Left hindlimb (tissue), 1 donor: ENCODE measurements at regions not wholly inside any gene's neighbourhood (a gene's known extent, or its start where the extent isn't known, plus 50 kb on each side); places are given as distances from the start of the nearest gene placed in this dataset.

Experiments
- DNase-seq: peaks from one replicate; pipeline ENCODE4 v3.0.0-alpha.2; 2018

DNA sequence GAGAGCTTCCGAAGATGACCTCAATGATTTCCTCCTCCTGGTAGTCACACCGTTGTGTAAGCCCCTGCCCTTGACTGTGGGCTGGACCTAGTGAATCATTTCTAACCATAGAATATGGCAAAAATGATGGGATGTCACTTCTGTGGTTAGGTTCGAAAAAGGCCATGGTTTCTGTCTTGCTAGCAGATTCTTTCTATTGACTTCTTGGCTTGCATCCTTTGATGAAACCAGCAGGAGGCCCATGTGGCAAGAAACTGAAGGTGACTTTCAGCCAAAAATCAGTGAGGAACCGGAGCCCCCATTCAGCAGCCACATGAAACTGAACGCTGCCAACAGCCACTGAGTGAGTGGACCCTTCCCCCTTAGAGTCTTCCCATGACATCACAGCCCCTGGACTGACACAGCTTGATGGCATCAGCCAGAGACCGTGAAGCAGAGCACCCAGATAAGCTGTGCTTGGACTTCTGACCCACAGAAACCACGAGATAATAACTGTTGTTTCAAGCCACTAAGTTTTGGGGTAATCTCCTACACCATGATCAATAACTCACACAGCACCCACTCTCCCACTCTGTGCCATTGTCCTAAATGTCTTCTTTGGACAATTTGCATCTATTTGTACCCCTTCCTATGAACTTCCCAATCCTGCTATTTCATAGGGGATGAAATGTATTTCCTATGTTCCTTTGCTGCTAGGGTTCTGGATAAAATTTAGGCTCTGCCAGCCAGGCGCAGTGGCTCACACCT is 148.0 kb upstream of the STX18 start:
- DNase-seq: no peak

DNA sequence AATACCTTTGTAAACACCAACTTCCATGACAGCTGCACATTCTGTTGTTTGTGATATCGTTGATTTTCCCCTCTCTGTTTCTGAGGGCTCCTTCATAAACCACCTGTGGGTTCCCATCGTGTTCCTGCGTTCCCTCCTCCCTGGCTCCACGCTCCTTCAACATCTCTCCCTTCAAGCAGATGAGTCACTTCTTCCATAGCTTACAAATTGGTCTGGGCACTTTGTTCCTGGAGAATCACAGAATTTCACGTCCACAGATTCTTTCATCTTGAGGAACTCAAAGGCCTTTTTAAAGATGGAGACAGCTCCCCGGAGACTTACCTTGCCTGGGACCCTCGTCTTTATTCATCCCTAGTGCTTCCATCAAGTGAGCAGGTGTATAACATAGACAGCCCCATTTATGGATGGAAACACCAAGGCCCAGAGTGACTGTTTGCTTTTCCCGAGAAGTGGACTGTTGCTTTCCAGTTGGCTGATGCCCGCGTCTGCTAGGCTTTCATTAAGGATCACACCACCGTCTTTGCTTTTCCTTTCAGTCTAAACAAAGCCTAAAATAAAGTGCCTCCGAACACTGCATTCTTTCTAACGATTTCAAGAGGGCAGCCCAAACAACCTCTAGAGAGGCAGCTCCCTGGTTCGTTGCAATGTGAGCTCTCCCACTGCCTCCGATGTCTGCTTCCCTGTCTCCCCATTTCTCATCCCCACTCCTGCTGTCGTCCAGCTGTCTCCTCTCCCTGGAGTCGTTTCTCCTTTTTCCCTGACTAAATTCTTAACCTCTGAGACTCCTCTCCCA is 146.3 kb upstream of the STX18 start:
- no peak for DNase-seq

DNA sequence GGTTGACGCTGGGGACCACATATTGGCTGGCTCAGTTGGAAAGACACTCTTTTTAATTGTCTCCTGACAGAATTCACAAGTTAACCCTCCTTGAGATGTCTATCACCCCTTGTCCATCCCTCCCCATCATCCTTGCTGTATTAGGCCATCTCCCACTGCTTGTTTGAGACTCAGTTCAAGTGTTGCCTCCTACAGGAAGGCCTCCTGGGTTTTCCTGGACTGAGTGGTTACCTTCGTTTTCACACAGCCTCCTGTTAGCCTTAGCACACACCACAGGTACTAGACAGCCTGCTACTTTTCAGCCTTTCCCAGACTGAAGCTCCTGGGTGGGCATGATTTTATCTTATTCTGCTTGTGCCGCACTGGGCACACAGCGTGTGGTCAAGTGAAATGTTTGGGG is 145.3 kb upstream of the STX18 start:
- DNase-seq: no peak

DNA sequence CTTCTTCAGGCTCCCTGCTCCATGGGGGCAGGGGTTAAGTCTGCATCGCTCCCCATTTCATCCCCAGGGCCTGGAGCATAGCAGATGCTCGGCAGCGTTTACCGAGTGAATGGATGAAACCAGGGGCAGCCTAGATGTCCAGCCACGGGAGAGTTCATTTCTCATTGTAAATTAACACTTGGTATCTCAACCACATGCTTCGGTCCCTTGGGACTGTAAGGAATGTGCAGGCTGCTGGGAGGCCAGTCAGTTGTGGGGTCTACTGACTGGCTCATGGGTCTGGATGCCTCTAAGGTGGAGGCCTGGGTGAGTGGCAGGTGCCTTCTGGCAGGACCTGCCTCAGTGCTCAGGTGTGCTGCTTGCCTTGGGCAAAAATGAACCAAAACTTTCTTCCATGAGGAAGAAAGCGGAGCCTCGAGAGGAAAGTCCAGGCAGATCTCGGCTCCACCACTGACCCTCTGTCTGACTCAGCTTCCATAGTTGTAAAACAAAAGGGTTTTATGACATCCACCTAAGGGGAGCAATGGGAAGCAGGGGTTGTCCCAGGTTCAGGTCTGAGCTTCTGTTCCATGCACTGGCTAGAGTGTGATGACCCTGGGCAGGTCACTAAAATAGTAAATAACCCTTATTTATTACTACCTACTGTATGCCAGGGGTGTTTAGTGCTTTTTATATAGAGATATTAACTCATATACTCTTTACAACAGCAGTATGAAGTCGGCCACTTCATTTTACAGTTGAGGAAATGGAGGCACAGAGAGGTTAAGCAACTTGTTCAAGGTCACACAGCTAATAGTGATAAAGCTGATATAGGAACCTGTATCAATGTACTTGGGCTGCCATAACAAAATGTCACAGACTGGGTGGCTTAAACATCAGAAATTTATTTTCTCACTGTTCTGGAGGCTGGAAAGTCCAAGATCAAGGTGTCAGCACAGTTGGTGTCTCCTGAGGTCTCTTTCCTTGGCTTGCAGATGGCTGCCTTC is 144.3 kb upstream of the STX18 start:
- DNase-seq: no peak

DNA sequence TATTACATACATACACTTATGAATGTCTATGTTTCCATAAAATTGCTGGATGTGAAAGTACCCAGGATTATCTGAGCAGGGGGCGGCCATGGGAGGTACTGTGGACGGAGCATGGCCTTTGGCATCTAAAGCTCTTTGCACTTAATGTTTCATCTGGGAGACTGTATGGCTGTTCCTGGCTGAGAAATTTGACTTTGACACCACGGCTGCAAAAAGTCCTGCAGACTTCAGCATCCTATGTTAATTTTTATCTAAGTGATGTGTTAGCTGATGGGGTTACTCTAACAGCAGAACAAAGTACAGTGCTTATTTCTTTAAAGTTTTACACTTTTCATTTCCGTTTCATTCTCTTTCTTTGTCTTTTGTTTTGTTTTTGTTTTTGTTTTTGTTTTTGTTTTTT is 139.8 kb upstream of the STX18 start:
- DNase-seq: no peak

DNA sequence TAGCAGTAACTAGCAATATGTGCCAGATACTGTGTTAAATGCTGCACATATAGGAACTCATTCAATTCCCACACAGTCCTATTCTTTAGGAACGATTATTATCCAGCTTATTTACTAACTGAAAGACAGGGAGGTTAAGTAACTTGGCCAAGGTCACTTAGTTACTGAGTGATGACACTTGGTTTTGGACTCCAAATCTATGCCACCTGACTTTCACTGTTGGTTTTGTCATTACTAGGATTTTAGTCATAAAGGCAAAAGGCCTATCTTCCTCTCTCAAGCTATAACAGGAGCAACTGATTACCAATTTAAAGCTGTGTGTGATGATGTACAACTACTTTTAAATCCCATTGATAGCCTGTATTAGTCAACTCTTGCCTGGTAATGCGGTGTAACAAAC is 138.9 kb upstream of the STX18 start:
- DNase-seq: no peak

DNA sequence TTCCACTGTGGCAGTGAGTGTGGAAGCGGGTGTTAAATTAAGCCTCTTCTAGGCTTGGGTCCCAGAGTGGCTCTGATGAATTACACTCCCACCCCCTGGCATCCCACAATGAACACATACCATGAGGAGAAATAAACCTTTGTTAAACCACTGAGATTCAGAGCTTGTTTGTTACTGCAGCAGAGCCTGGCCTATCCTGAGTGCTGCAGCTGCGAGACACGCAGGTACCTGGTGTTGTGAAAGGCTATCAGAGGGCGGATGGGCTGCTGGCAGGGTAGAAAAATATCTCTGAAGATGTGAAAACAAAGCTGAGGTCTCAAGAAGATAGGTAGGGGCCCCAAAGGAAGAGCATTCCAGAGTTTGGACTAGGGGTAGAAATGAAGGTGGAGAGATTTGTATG is 138.4 kb upstream of the STX18 start:
- DNase-seq: no peak

DNA sequence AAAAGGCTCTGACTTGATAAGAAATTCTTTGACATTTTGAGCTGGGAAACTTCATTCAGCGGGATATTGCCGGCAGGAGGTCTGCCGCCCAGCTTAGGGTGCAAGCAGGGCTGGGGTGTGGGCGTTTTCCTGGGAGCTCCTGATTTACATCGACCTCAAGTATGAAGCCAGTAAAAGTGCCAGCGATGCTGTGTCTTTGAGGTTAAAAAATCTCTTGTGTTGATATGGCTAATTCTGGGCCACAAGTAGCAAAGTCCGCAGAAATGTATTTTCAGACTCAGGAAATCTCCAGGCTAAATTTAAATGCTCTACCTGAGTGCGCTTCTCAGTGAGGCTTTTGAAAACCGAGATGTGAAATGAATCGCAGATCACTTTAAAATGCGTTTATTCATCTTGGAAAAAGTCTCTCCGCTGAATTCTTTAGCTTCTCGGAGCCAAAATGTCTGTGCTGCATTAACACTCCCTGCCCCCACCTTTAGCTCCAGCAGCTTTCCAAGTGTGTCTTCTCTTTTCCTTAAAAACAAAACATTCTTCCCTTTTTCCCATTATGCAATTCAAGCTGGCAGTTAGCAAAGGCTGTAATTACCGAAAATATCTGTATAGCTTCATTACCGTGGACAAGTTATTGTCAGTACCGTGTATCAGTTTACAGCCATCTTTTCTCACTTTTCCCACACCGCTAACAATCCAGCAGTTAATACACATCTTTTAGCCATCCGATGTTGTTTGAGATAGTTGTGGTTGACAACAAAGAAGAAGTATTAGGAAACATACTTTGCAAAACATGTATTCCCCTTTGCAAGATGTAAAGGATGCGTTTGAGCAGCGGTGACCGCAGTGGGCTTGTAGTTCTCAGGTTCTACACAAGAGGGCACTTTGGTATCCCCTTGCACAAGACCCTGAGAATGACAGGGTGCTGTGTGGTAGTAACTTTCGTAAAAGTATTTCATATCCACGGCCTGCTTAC is 136.0 kb upstream of the STX18 start:
- DNase-seq: peak; percentile 65

DNA sequence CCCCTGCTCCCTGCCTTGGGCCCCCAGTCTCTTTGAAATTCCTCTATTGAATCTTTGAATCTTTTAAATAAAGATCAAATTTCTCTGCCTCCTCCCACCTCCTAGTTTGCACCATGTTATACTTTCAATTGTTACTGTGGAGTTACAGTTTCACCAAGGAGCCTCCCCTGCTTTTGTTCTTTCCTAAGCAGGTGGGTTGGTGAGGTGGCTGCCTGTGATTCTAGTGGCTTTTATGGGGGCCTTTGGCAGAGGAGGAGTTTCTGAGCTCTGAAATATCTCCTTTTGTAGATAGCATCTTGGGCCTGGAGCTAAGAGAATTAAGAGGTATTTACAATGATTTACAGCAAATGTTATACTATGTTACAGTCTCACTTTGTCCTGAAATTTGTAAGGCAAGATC is 133.8 kb upstream of the STX18 start:
- no peak for DNase-seq

DNA sequence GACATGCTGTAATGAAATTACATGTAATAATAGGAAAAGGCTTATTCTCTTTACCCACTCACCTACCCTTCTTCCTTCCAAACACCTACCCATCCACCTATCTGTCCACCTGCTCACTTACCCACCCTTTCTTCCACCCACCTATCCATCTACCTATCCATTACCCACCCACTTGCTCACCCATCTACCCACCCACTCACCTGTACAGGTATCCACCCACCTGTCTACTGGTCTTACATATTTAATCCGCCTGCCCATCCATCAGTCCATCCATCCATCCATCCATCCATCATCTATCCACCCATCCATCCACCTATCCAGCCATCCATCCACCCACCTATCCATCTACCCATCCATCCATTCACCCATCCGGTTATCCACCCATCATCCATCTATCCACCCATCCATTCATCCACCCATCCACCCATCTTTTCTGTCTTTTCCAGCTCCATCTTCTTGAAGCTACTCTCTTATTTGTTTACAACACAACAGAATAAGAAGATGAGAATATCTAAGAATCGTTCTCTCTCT is 133.3 kb upstream of the STX18 start:
- no peak for DNase-seq

DNA sequence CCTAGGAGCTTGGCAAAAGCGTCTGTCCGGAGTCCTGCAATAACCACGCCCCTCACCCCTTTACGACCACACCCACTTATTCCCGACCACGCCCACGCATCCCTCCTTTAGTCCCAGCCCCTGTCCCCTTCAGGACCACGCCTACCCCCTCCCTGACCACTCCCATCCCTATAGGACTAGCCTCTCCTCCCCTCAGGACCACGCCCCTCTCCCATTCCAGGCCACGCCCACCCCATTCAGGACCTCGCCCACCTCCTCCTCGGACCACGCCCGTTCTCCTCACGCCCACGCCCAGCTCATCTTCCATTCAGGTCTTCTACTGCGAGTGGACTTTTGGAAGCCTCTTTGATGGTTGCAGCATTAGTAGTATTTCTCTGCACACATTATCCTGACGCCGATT is 131.2 kb upstream of the STX18 start:
- DNase-seq: no peak

DNA sequence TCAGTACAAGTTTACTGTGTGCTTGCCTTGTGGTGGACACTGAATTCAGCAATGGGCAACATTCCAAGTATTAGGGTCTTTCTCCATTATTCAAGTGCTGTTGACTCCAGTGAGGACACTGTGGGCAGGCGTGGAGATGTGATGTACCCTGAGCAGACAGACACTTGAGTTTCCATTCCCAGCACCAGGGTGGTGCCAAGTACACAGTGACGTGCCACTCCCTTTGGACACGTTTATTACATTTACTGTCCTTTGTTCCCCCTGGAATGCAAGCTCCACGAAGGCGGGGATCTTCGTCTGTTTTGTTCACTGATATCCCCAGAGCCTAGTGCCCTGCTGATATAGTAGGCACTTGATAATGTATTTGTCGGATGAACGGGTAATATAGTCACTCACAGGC is 130.6 kb upstream of the STX18 start:
- DNase-seq: no peak

DNA sequence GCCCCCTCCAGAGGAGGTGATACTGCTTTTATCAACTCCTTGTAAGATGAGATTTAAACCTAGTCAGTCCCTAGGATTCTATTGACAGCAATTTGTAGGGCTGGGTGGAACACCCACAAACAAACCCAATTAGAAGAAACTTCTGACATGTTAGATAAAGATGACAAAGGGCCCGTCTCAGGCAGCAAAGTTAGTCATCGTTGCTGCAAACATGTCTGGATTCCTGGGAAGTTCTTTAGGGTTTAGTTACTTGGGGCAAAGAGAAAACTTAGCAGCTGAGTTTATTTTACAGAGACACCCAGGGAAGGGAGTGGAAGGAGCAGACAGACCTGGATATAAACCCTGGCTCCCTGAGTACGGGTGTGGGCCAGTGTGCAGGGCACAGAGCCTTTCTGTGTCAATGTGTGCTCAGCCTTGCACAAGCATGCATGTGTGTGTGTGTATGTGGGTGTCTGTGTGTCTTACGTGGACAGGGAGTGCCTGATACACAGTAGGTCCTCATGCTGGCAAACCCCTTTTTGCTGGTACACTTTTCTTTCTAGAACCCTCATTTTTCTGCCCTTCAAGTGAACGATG is 130.0 kb upstream of the STX18 start:
- DNase-seq: no peak

DNA sequence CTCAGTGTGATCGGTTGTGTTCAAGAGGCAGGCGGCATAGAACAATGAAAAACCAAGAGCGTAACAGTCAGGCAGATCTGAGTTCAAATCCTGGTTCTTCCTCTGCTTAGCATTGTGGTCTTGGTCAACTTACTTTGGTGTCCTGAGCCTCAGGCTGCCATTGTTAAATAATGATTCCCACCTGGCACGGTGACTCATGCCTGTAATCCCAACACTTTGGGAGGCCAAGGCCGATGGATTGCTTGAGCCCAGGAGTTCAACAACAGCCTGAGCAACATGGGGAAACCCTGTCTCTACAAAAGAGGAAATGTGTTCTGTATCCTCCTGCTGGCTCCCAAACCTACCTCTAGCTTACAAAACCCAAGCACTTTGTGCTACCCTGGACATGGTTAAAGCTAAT is 129.0 kb upstream of the STX18 start:
- no peak for DNase-seq

DNA sequence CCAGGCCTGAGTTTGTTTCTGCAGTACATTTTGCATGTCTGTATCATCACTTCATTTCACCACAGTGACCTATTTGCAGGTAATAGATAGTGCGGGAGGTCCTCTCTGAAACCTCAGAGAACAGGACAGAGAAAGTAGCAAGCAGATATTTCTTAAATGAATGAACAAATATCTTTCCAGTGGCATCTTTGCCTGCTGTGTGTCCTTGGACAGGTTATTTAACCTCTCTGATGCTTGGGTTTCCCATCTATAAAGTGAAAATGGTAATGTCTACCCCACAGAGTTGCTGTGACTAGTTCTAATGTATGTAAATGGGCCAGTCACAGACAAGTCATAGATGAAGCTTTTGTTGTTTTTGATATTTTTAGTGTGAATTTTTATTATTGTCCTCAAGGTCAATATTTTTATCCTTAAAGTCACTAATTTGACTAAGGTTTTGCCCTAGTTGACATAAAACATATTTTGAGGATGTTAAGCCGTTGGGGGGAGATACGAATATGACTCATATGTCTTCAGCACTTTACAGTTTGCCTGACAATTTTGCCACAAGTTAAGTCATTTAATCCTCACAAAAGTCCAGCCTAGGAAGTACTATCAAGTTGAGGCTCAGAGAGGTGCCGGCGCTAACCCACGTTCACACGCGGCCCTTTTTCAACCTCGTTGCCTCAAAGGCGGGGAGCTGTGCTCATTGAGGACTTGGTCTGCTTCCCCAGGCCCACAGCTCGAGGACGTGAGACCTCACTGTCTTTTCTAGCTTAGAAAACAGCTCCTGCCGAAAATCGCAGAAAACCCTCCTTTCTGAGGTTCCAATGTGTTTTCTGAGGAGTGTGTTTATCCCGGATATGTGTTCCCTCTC is 126.7 kb upstream of the STX18 start:
- no peak for DNase-seq

DNA sequence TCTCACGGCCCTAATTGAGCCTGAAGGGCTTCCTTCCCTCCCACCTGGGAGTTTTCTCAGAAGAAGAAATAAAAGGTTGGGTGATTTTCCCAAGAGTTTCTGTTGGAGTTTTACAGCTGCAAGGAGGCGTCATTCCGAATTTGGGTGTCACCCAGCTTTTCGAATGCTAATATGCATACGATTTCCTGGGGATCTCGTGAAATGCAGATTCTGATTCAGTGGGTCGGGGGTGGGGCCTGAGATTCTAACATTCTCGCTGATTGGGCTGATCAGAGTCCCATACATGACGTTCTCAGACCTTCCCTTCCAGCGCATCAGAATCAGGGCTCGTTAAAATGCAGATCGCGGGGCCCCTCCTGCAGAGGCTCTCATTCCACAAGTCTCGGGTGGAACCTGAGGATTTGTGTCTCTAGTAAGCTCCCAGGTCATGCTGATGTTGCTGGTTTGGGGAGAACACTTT is 125.8 kb upstream of the STX18 start:
- no peak for DNase-seq

DNA sequence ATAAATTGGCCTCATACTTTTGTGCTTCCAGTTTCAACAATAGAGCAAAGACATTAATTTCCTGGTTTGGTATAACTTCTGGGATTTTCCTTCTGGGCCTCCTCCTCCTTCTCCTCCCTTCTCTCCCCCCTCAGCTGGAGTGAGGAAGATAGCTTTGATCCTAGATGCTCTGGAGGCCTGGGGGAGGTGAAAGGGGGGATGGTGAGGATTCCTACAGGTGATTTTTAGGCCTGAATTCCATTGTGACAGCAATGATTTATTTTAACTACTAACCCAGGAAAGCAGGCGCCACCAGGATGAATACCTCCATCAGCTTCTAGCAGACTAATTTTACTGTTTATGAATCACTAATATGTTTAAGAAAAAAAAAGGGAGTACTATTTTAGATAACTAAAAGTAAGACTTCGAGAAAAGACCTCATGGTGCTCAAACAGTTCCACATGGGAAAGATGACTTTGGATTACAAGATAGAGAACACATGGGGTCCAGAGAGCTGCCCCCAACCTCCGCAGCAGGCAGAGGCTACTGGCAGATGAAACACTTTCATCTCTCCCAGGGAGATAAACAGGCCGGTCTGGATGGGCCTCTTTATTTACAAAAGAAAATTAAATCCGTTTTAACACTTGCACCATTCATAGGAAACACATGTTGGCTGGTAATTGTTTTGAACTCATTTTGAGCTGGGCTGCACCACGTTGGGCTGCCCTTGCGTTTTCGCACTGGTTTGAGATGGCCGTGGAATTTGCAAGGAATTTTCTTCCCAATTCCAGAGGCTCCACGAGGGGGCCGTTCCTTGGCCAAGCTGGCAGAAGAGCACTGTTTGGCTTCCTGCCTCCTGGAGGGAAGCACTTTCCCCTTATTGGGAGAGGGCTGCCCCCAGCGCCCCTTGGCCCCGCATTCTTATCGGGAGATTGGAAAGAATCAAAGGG is 125.1 kb upstream of the STX18 start:
- DNase-seq: peak; percentile 60

DNA sequence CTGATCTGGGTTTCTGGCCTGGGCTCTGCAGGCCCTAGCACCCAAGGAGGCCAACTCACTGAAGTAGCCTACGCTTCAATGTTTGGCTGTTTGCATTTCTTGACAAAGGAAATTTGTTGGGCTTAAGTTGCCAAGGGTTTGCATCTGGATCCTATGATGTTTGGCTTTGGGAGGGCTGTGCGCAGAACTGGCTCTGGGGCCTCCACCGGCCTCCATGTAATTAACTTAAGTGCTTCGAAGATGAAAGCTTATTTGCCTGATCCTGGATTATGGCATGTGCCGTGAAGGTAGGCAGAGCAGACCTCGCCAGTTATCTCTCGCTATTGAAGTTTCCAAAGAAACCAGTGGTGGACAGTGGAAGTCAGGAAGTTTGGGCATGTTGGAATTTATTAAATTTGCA is 124.3 kb upstream of the STX18 start:
- DNase-seq: no peak

DNA sequence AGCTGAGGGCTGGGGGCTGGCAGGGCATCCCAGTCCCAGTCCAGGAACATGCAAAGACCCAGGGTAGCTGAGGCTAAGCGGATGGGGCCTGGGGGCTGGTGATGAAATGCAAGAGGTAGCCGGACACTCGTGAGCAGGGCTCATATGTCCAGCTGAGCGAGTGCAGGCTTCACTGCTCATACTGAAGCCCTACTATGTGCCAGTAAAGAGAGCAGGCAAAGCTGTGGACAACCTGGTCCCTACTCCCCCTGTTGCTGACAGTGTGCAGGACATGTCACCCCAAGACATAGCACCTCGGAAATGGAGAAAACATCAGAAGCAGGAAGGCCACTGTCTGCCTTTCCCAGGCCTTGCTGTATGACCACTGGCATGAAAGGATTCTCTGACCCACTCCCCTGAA is 122.4 kb upstream of the STX18 start:
- DNase-seq: no peak
